ENCODE measurements at regions not wholly inside any gene's neighbourhood (a gene's known extent, or its start where the extent isn't known, plus 50 kb on each side); places are given as distances from the start of the nearest gene placed in this dataset.
"Not testable (repeated sequence)": the region's sequence is repeated elsewhere in the genome, so short reads cannot be mapped to it uniquely, and the experiment has no call there.

- H3K4ac ChIP-seq (replicated peaks; ENCODE audit: insufficient read length, low read depth, low read length); FAIRE-seq; H3K9ac ChIP-seq (replicated peaks in 1 of 4; ENCODE audit: extremely low read depth in 1 of 4, low read depth in 3 of 4, low read length in 3 of 4); H2BK12ac ChIP-seq (ENCODE audit: low read depth, low read length); H2BK120ac ChIP-seq (replicated peaks; ENCODE audit: low read depth, low read length); H3K23ac ChIP-seq (ENCODE audit: insufficient read length); DNase-seq (ENCODE audit: low read depth in 1 of 2, low spot score in 2 of 2); H4K5ac ChIP-seq (ENCODE audit: insufficient read length, low read depth, low read length); CTCF ChIA-PET (ENCODE audit: partially characterized antibody); H3K4me2 ChIP-seq (ENCODE audit: insufficient read depth in 1 of 2, low read depth in 2 of 2, low read length in 2 of 2); H3K4me1 ChIP-seq (replicated peaks in 1 of 4; ENCODE audit: control insufficient read depth in 3 of 4, insufficient read depth in 4 of 4, low read length in 3 of 4); H2BK20ac ChIP-seq (ENCODE audit: low read length); H3K79me1 ChIP-seq (ENCODE audit: low read depth, low read length); H4K8ac ChIP-seq (ENCODE audit: extremely low read depth, insufficient read depth, low read length); H2AFZ ChIP-seq (ENCODE audit: low read length); H2BK5ac ChIP-seq (ENCODE audit: low read depth, low read length); H3K79me2 ChIP-seq (ENCODE audit: control insufficient read depth in 1 of 2, insufficient read depth in 2 of 2, low read length in 2 of 2); H3K18ac ChIP-seq (ENCODE audit: extremely low read depth, low read length); H4K91ac ChIP-seq (replicated peaks; ENCODE audit: insufficient read length, low read length); H3K14ac ChIP-seq (ENCODE audit: insufficient read length); H4K20me1 ChIP-seq (replicated peaks in 1 of 2; ENCODE audit: control insufficient read depth in 1 of 2, insufficient read depth in 2 of 2, low read length in 2 of 2); POLR2A ChIA-PET (ENCODE audit: partially characterized antibody); H3K23me2 ChIP-seq (ENCODE audit: low read depth, low read length); H3K27ac ChIP-seq (ENCODE audit: low read depth, low read length); H3K27me3 ChIP-seq (replicated peaks in 1 of 4; ENCODE audit: control insufficient read depth in 3 of 4, extremely low read depth in 1 of 4, insufficient read depth in 3 of 4, low read length in 3 of 4); H3K56ac ChIP-seq (replicated peaks; ENCODE audit: insufficient read length, low read depth, low read length); H2BK15ac ChIP-seq (ENCODE audit: low read length); H3K36me3 ChIP-seq (ENCODE audit: control insufficient read depth in 2 of 4, insufficient read depth in 4 of 4, low read length in 3 of 4); H3K4me3 ChIP-seq (ENCODE audit: extremely low read depth in 1 of 4, insufficient read depth in 2 of 4, low read depth in 3 of 4, low read length in 4 of 4); H2AK5ac ChIP-seq (ENCODE audit: low read depth, low read length): not testable (repeated sequence)
- 59% methylated on average over 6 of the region's 6 CpGs; no CpG with 5 or more reads in 1 of the 2 experiments for WGBS, 2 experiments (ENCODE audit: extremely low coverage in 1 of 2, insufficient coverage in 1 of 2, insufficient read length in 1 of 2, insufficient replicate concordance in 2 of 2, low coverage in 1 of 2, low lambda C conversion rate in 2 of 2, missing lambda C conversion rate in 1 of 2)
- peaks cover 23 to 42% of the 10 kb centered on the region in 2 experiments for H3K9me3 ChIP-seq (ENCODE audit: insufficient read depth in 2 of 2, low read depth in 1 of 2, low read length in 1 of 2)
Observed at GRCh38 chr22:11341387-11342068, 4186.5 kb upstream of the OR11H1 start.

DNA sequence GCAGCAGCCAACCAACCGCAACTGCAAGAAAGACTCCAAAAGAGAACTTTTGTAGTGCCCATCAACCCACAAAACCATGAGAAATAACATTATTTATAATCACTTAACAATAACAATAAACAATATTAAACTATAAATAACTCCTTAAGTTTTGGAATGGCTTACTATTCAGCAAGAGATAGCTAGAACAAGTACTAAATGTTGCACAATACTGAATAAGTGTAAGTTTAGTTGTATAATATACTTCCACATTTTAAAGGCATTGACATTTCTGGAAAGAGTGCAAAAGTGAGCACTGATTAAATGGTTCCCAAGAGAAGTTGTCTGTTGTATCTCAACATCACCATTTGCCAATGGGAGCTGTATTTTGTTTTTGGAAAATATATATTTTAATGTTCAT is 4176.8 kb upstream of the OR11H1 start:
- H2AFZ ChIP-seq (ENCODE audit: low read length); H3K9ac ChIP-seq (replicated peaks in 1 of 4; ENCODE audit: extremely low read depth in 1 of 4, low read depth in 3 of 4, low read length in 3 of 4); H3K4ac ChIP-seq (replicated peaks; ENCODE audit: insufficient read length, low read depth, low read length); DNase-seq (ENCODE audit: low read depth in 1 of 2, low spot score in 2 of 2); H2BK12ac ChIP-seq (ENCODE audit: low read depth, low read length); H3K79me2 ChIP-seq (ENCODE audit: control insufficient read depth in 1 of 2, insufficient read depth in 2 of 2, low read length in 2 of 2); H3K4me1 ChIP-seq (replicated peaks in 1 of 4; ENCODE audit: control insufficient read depth in 3 of 4, insufficient read depth in 4 of 4, low read length in 3 of 4); H2AK5ac ChIP-seq (ENCODE audit: low read depth, low read length); H3K4me3 ChIP-seq (ENCODE audit: extremely low read depth in 1 of 4, insufficient read depth in 2 of 4, low read depth in 3 of 4, low read length in 4 of 4); H3K79me1 ChIP-seq (ENCODE audit: low read depth, low read length); H3K18ac ChIP-seq (ENCODE audit: extremely low read depth, low read length); H3K4me2 ChIP-seq (ENCODE audit: insufficient read depth in 1 of 2, low read depth in 2 of 2, low read length in 2 of 2); H4K20me1 ChIP-seq (replicated peaks in 1 of 2; ENCODE audit: control insufficient read depth in 1 of 2, insufficient read depth in 2 of 2, low read length in 2 of 2); FAIRE-seq; H3K27me3 ChIP-seq (replicated peaks in 1 of 4; ENCODE audit: control insufficient read depth in 3 of 4, extremely low read depth in 1 of 4, insufficient read depth in 3 of 4, low read length in 3 of 4); H4K8ac ChIP-seq (ENCODE audit: extremely low read depth, insufficient read depth, low read length); H2BK120ac ChIP-seq (replicated peaks; ENCODE audit: low read depth, low read length); H4K5ac ChIP-seq (ENCODE audit: insufficient read length, low read depth, low read length); H3K36me3 ChIP-seq (ENCODE audit: control insufficient read depth in 2 of 4, insufficient read depth in 4 of 4, low read length in 3 of 4); H4K91ac ChIP-seq (replicated peaks; ENCODE audit: insufficient read length, low read length); H3K23me2 ChIP-seq (ENCODE audit: low read depth, low read length); CTCF ChIA-PET (ENCODE audit: partially characterized antibody); H3K56ac ChIP-seq (replicated peaks; ENCODE audit: insufficient read length, low read depth, low read length); POLR2A ChIA-PET (ENCODE audit: partially characterized antibody); H2BK20ac ChIP-seq (ENCODE audit: low read length); H2BK5ac ChIP-seq (ENCODE audit: low read depth, low read length); H2BK15ac ChIP-seq (ENCODE audit: low read length); H3K14ac ChIP-seq (ENCODE audit: insufficient read length); H3K27ac ChIP-seq (ENCODE audit: low read depth, low read length); H3K23ac ChIP-seq (ENCODE audit: insufficient read length): not testable (repeated sequence)
- peaks cover 44 to 71% of the 10 kb centered on the region in 2 experiments for H3K9me3 ChIP-seq (ENCODE audit: insufficient read depth in 2 of 2, low read depth in 1 of 2, low read length in 1 of 2)
- 58% methylated on average over 1 of the region's 1 CpG; no CpG with 5 or more reads in 1 of the 2 experiments for WGBS, 2 experiments (ENCODE audit: extremely low coverage in 1 of 2, insufficient coverage in 1 of 2, insufficient read length in 1 of 2, insufficient replicate concordance in 2 of 2, low coverage in 1 of 2, low lambda C conversion rate in 2 of 2, missing lambda C conversion rate in 1 of 2)
